ENCODE measurements at regions not wholly inside any gene's neighbourhood (a gene's known extent, or its start where the extent isn't known, plus 50 kb on each side); places are given as distances from the start of the nearest gene placed in this dataset.

DNA sequence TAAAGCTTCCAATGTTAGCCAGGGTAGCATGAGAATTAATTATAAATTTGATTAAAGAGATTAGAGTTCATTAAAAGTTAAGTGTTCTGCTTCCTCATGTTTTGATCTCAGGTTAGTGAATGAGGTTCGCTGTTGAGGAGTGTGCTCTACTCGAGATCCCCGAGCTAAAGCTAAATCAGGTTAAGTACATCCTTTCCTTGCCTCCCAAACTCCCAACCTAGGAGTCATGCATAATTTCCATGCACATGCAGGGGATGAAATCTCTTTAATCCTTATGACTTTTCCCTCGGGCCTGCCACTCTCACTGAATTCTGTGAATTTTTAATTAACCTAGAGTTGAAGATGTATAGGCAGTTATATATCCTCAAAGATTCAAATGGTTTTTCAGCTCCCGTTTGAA is 156.1 kb upstream of the NCK2 start:
- Histone ChIP-seq H3K27ac (ENCODE audit: low read depth) (no peak overlapping the region), H3K36me3 (ENCODE audit: insufficient read depth) (no peaks in the 10 kb centered on the region), H3K4me3 (ENCODE audit: low read depth, low read length) (no peak overlapping the region), H3K4me1 (ENCODE audit: insufficient read depth) (no peaks in the 10 kb centered on the region)
- DNase-seq (ENCODE audit: extremely low spot score), result no peak
- WGBS, result 93% methylated on average over 5 of the region's 5 CpGs

DNA sequence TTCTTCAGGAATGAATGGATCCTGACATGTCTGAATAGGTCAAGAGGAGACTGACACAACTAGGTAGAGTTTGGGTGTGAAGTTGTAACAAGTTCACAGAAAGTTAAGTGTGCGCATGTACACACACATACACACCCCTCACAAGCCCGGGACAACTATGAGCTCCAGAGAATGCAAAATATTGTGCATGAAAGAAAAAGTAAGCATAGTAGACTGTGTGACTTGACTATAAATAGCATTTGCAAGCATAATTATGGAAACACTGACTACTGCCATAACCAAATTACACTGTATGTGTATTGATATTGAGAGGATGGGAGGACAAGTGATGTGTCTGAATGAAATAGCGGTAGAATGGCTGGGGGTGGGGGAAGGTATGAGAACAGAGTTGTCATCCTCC is 157.1 kb upstream of the NCK2 start:
- 76% methylated on average over 3 of the region's 3 CpGs for WGBS
- no peak for DNase-seq (ENCODE audit: extremely low spot score)
- Histone ChIP-seq H3K27ac (ENCODE audit: low read depth) (no peak overlapping the region), H3K4me1 (ENCODE audit: insufficient read depth) (no peaks in the 10 kb centered on the region), H3K4me3 (ENCODE audit: low read depth, low read length) (no peak overlapping the region), H3K36me3 (ENCODE audit: insufficient read depth) (no peaks in the 10 kb centered on the region)

DNA sequence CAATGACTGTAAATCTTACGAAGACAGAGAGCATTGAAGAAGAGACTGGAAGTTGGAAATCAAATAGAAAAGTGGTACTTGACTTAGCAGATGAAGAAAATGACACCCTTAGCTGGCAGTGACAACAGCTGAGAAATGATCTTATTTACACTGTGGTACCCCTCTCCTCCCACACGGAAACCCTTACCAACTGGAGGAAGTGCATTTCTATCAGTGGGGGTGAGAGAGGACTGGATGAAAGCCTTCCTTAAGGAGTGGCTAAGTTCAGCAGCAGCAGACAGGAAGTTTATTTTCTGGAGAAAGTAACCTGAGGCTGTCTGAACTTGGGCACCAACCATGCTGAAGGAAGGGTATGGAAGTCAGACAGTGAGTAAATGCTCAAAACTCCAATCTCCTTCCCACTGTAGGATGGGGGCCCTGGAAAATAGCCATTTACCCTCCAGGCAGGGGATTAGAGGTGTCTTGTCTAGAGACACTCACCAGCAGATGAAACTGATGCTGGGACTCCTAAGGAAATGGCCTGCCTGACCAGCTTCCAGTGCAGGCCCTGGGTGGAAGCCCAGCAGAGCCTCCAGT is 160.2 kb upstream of the NCK2 start:
- WGBS, result 64% methylated on average over 2 of the region's 2 CpGs
- Histone ChIP-seq H3K27ac (ENCODE audit: low read depth) (no peak overlapping the region), H3K4me3 (ENCODE audit: low read depth, low read length) (no peak overlapping the region), H3K36me3 (ENCODE audit: insufficient read depth) (no peaks in the 10 kb centered on the region), H3K4me1 (ENCODE audit: insufficient read depth) (no peaks in the 10 kb centered on the region)
- no peak for DNase-seq (ENCODE audit: extremely low spot score)

DNA sequence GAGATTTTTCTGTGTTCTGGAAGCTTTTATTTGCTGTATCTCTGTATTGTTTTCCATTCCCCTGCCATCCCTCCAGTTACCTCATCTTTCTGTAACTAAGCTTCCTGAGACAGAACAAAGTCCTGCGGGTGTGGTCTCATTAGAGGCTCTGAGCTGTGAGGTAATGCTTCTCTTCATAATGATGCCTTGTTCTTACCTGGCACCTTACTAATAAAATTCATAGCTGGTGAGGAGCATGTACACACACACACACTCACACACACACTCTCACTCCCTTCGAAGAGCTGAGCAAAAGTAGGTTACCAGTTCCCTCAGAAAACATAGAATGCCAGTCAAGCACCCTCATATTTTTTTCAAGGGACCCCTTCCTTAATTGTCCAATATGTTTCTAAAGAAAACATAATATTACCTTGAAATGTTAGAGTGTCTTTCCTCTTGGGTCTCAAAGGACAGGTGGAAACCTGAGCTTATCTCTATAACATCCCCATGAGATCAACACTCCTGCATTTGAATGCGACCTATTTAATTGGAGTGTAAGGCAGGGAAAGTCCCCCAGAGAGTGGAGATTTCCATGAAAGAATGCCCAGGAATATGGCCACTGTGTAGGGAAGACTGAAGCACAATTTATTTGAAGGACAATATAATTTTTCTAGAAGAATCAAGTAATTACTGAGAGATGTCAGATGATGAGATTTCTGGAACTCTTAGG is 161.6 kb upstream of the NCK2 start:
- H3K4me1 ChIP-seq (ENCODE audit: insufficient read depth), result no peaks in the 10 kb centered on the region
- H3K36me3 ChIP-seq (ENCODE audit: insufficient read depth), result no peaks in the 10 kb centered on the region
- 85% methylated on average over 3 of the region's 3 CpGs for WGBS
- no peak overlapping the region for H3K27ac ChIP-seq (ENCODE audit: low read depth)
- no peak for DNase-seq (ENCODE audit: extremely low spot score)
- H3K4me3 ChIP-seq (ENCODE audit: low read depth, low read length), result no peak overlapping the region

DNA sequence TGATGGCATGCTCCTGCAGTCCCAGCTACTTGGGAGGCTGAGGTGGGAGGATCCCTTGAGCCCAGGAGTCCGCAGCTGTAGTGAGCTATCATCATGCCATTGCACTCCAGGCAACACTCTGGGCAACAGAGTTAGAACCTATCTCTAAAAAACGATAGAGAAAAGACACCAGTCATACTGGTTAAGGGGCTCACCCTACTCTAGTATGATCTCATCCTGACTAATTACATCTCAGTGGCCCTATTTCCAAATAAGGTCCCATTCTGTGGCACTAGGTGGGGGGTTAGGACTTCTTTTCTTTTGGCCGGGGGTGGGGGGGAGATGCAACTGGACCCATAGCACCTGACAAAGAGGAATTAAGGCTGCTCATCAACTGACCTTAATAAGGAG is 163.2 kb upstream of the NCK2 start:
- no peaks in the 10 kb centered on the region for H3K4me1 ChIP-seq (ENCODE audit: insufficient read depth)
- no peaks in the 10 kb centered on the region for H3K36me3 ChIP-seq (ENCODE audit: insufficient read depth)
- DNase-seq (ENCODE audit: extremely low spot score), result no peak
- no peak overlapping the region for H3K4me3 ChIP-seq (ENCODE audit: low read depth, low read length)
- WGBS, result 87% methylated on average over 3 of the region's 3 CpGs
- H3K27ac ChIP-seq (ENCODE audit: low read depth), result peak overlapping the region; percentile 11

DNA sequence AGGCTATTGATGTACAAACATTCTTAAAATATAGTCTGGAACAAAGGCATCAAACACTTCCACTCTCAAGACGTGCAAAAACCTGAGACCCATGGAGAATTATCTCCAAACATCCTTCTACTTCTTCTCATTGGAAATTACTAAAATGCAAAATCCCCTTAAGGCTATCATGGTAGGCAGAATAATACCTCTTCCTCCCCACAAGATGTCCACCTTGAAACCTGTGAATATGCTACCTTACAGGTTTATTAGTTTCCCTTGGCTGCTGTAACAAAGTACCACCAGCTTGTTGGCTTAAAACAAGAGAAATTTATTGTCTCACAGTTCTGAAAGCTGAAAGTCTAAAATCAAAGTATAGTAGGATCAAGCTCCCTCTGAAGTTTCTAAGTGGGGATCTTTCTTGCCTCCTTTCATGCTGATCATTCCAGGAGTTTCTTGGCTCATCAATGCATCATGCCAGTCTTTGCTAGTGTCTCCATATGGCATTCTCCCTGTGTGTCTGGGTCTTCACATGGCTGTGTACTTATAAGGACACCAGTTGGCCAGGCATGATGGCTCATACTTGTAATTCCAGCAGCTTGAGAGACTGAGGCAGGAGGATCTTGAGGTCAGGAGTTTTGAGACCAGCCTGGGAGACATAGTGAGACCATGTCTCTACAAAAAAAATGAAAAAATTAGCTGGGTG is 163.7 kb upstream of the NCK2 start:
- H3K36me3 ChIP-seq (ENCODE audit: insufficient read depth), result no peaks in the 10 kb centered on the region
- no peak overlapping the region for H3K4me3 ChIP-seq (ENCODE audit: low read depth, low read length)
- WGBS, result 89% methylated on average over 1 of the region's 1 CpG
- no peak for DNase-seq (ENCODE audit: extremely low spot score)
- H3K27ac ChIP-seq (ENCODE audit: low read depth), result no peak overlapping the region
- H3K4me1 ChIP-seq (ENCODE audit: insufficient read depth), result no peaks in the 10 kb centered on the region

DNA sequence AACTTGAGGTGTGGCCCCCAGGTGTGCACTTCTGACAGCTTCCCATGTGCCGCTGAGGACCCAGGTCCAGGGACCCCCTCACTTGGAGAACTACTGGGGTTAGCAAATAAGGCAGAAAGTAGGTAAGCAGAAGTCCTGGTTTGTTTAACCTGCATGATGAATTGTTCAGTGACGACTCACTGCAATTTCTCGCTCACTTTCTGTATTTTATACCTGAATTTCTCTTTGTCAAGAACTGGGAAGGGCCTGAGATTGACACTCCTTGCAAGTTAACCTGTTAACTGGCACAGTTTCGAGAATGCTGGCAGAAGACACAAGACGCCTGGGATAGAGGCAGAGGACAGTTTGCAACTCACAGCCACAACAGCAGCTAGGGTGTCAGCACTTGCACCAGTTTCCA is 164.5 kb upstream of the NCK2 start:
- Histone ChIP-seq H3K4me1 (ENCODE audit: insufficient read depth) (no peaks in the 10 kb centered on the region), H3K4me3 (ENCODE audit: low read depth, low read length) (no peak overlapping the region), H3K27ac (ENCODE audit: low read depth) (no peak overlapping the region), H3K36me3 (ENCODE audit: insufficient read depth) (no peaks in the 10 kb centered on the region)
- 94% methylated on average over 5 of the region's 5 CpGs for WGBS
- DNase-seq (ENCODE audit: extremely low spot score), result no peak

DNA sequence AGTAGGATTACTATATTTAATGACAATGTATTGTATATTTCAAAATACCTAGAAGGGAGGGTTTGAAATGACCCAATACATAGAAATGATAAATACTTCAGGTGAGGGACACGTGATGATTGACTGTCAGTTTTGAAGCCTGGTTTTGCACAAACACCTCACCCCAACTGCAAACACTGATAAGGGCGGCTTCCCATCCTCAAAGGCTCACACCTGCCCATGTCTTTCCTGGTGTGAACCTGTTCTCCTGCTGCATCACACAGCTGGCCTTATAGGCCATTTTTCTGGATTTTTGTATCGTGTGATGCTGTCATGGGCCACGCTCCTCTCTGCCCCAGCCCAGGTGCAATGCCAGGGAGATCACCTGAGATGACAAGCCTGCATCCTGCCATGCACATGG is 166.5 kb upstream of the NCK2 start:
- Histone ChIP-seq H3K4me1 (ENCODE audit: insufficient read depth) (no peaks in the 10 kb centered on the region), H3K36me3 (ENCODE audit: insufficient read depth) (no peaks in the 10 kb centered on the region), H3K27ac (ENCODE audit: low read depth) (no peak overlapping the region), H3K4me3 (ENCODE audit: low read depth, low read length) (no peak overlapping the region)
- DNase-seq (ENCODE audit: extremely low spot score), result no peak
- 81% methylated on average over 4 of the region's 4 CpGs for WGBS

DNA sequence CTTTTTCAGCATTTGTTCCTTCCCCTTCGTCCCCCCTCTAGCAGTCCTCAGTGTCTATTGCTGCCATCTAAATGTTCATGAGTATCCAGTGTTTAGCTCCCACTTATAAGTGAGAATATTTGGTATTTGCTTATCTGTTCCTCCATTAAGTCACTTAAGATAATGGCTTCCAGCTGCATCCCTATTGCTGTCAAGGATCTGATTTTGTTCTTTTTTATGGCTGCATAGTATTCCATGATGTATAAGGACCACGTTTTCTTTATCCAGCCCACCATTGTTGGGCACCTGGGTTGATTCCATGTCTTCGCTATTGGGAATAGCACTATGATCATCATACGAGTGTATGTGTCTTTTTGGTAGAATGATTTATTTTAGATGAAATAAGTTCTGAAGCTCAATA is 166.9 kb upstream of the NCK2 start:
- H3K4me3 ChIP-seq (ENCODE audit: low read depth, low read length), result no peak overlapping the region
- no peak overlapping the region for H3K27ac ChIP-seq (ENCODE audit: low read depth)
- WGBS, result 84% methylated on average over 4 of the region's 4 CpGs
- no peak for DNase-seq (ENCODE audit: extremely low spot score)
- H3K36me3 ChIP-seq (ENCODE audit: insufficient read depth), result no peaks in the 10 kb centered on the region
- no peaks in the 10 kb centered on the region for H3K4me1 ChIP-seq (ENCODE audit: insufficient read depth)

DNA sequence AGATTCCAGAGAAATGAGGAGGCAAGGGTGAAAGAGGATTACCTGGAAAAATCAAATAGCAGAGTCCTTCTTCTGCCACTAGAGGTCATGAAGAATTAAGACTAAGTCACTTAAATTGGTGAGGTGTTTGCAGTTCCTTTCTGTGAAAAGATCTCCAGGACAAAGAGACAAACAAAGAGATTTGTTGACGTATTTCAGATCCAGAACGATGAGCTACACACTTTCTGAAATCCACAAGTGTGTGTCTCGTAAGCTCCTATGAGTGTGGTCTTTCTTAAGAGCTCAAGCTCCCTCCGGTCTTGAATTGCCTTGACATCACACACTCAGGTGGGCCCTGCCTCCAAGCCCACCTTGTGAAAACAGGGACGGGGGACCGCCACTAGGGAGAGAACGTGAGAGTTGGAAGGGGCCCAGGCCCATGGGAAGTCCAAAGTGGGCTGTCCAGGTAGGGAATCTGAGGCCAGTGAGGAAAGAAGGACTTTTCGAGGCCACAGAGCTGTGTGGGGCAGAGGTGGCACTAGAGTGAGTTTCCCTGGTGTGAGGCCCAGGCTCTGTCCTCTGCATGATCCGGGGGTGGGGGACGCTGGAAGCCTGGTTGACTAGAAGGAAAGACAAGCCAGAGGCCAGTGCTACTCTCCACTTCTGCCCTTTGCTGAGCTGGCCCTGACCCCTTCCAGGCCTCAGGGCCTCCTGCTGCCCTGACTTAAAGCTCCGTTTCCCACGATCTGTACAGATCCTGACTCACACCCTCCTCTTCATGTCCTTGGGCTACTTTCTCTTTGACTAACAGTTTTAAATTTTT is 168.1 kb upstream of the NCK2 start:
- Histone ChIP-seq H3K36me3 (ENCODE audit: insufficient read depth) (no peaks in the 10 kb centered on the region), H3K27ac (ENCODE audit: low read depth) (peak overlapping the region; percentile 48), H3K4me1 (ENCODE audit: insufficient read depth) (no peaks in the 10 kb centered on the region), H3K4me3 (ENCODE audit: low read depth, low read length) (no peak overlapping the region)
- WGBS, result 46% methylated on average over 12 of the region's 12 CpGs
- DNase-seq (ENCODE audit: extremely low spot score), result no peak

DNA sequence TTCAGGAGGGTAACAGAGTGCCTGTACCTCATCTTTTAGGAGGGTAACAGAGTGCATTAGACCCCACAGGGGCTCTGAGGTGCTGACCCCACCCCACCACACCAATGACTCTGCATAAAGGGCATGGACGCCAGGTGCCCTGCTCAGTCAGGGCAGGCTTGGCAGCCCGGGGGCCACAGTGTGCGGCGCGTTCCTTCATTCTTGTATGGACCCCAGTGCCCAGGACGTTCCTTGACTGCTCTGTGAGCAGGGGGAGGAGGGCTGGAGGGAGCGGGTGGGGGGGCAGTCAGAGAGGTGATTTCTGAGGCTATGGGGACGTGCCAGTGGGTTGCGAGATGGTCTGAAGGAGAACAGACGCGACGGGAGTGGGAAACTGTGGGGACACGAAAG is 168.7 kb upstream of the NCK2 start:
- DNase-seq (ENCODE audit: extremely low spot score), result no peak
- no peak overlapping the region for H3K4me3 ChIP-seq (ENCODE audit: low read depth, low read length)
- 63% methylated on average over 13 of the region's 13 CpGs for WGBS
- H3K36me3 ChIP-seq (ENCODE audit: insufficient read depth), result no peaks in the 10 kb centered on the region
- H3K4me1 ChIP-seq (ENCODE audit: insufficient read depth), result no peaks in the 10 kb centered on the region
- H3K27ac ChIP-seq (ENCODE audit: low read depth), result peak overlapping the region; percentile 48

DNA sequence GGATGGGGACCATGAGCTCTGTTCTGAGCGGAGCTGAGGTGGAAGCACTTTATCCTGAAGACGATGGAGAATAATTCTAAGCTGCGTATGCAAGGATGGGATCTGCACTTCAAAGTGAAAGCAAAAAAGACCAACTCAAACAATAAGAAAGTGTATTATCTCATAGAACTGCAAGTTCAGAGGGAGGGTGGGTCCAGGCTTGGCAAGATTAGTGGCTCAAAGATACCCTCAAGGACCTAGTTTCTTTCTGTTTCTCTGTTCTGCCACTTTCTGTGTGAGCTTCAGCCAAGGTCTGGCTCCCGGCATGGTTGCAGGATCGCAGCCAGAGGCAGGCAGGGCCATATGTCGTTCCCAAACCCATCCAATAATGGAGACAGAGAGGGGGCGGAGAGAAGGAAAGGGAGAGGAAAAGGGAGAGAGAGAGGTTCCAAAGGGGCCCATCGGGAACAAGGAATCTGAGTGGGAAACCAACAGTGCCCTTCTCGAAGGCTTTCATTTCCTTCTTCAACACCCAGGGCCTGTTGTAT is 169.2 kb upstream of the NCK2 start:
- H3K36me3 ChIP-seq (ENCODE audit: insufficient read depth), result no peaks in the 10 kb centered on the region
- peak overlapping the region; percentile 48 for H3K27ac ChIP-seq (ENCODE audit: low read depth)
- DNase-seq (ENCODE audit: extremely low spot score), result no peak
- no peak overlapping the region for H3K4me3 ChIP-seq (ENCODE audit: low read depth, low read length)
- H3K4me1 ChIP-seq (ENCODE audit: insufficient read depth), result no peaks in the 10 kb centered on the region
- WGBS, result 49% methylated on average over 9 of the region's 9 CpGs

DNA sequence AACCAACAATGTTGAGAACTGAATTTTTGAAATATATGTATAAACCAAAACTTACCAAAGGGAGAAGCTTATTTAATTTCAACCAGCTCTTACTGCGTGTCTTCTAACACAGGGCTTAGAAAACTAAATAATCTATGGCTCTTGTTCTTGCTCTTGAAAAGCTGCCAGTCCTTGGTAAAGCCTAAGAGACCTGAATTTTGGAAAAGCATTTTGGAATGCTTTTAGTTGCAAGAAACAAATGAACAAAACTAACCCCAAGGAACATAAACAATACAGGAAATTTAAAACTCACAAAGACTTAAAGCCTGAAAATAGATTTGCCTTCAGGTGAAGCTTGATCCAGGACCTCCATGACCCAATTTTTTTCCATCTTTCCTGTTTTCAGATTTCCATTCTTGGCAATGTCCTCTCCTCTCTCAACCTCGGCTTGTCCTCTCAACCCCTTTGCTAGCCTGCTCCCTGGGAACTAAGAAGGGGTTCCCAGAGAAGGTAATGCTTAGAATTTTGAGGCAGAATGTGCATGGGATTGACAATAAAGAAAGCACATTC is 169.8 kb upstream of the NCK2 start:
- H3K27ac ChIP-seq (ENCODE audit: low read depth), result no peak overlapping the region
- no peak for DNase-seq (ENCODE audit: extremely low spot score)
- 74% methylated on average over 2 of the region's 2 CpGs for WGBS
- no peaks in the 10 kb centered on the region for H3K36me3 ChIP-seq (ENCODE audit: insufficient read depth)
- no peak overlapping the region for H3K4me3 ChIP-seq (ENCODE audit: low read depth, low read length)
- no peaks in the 10 kb centered on the region for H3K4me1 ChIP-seq (ENCODE audit: insufficient read depth)

All from urinary bladder (tissue), 3 donors.